NCI-H2227 (cell line): ENCODE measurements at regions not wholly inside any gene's neighbourhood (a gene's known extent, or its start where the extent isn't known, plus 50 kb on each side); places are given as distances from the start of the nearest gene placed in this dataset.
"Not testable (repeated sequence)": the region's sequence is repeated elsewhere in the genome, so short reads cannot be mapped to it uniquely, and the experiment has no call there.

Experiments
- DNase-seq: peaks from one replicate; lab custom pipeline; 2025; ENCODE audit not compliant: unreplicated experiment; lab: John Stamatoyannopoulos, UW

DNA sequence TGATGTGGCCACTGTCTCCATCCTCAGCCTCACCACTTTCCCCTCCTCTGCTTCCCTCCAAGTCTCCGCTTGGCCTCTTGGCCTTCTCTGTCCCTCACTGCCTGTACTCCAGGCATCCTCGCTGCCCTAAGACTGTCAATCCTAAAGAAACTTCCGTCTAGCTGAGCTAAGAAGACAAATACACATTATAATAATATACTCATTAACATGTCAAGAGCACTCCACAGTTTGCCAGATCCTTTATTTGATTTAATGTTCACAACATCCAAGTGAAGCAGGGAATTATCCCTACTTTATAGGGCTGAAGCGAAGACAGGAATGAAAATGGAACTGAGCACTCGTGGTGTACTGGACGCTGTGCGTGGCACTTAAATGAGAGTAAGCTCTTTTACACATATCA lies 72.4 kb upstream of the SLC22A23 start:
- DNase-seq = no peak

- DNase-seq = not testable (repeated sequence)
Observed at GRCh38 chr6:3528081-3528671, 71.3 kb upstream of the SLC22A23 start.

- no peak for DNase-seq
Observed at GRCh38 chr6:3527651-3527977, 70.8 kb upstream of the SLC22A23 start.

- DNase-seq = no peak
Observed at GRCh38 chr6:3526962-3527650, 70.3 kb upstream of the SLC22A23 start.

- DNase-seq = no peak
Observed at GRCh38 chr6:3525915-3526314, 69.1 kb upstream of the SLC22A23 start.

- no peak for DNase-seq
Observed at GRCh38 chr6:3524456-3524855, 67.6 kb upstream of the SLC22A23 start.

GRCh38 chr6:3523966-3524365 lies 67.1 kb upstream of the SLC22A23 start:
- no peak for DNase-seq

- DNase-seq = no peak
Observed at GRCh38 chr6:3523271-3523670, 66.4 kb upstream of the SLC22A23 start.

DNA sequence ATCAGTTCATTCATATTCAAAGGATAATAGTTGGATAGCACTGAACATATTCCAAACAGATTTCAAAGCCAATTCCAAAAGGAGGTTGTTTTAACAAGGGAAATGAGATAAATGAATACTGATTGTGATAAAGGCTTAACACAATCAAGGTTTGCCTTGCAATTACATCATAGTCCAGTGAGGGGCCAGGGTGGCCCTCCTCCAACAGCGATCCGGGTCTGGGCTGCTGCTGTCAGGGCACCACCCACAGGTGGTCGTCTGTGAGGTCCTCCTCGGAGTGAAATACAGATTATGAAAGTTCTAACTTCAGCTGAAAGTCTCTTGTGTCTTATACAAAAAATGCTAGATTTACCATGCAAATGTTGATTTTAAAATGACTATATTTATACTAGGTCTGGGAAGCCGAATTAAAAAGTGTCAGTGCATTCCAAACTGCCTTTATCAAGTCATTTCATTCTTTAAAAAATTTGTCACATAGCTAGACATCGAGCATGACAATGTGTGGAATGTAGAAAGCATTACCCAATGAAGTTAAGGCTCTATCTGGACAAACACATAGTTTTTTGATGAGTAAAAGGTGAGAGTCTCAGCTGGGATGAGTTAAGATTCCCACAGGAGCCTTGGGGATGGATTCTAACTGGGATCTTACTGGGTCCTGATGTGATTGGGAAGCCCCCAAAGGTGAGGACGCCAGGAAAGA lies 65.9 kb upstream of the SLC22A23 start:
- DNase-seq = no peak

DNA sequence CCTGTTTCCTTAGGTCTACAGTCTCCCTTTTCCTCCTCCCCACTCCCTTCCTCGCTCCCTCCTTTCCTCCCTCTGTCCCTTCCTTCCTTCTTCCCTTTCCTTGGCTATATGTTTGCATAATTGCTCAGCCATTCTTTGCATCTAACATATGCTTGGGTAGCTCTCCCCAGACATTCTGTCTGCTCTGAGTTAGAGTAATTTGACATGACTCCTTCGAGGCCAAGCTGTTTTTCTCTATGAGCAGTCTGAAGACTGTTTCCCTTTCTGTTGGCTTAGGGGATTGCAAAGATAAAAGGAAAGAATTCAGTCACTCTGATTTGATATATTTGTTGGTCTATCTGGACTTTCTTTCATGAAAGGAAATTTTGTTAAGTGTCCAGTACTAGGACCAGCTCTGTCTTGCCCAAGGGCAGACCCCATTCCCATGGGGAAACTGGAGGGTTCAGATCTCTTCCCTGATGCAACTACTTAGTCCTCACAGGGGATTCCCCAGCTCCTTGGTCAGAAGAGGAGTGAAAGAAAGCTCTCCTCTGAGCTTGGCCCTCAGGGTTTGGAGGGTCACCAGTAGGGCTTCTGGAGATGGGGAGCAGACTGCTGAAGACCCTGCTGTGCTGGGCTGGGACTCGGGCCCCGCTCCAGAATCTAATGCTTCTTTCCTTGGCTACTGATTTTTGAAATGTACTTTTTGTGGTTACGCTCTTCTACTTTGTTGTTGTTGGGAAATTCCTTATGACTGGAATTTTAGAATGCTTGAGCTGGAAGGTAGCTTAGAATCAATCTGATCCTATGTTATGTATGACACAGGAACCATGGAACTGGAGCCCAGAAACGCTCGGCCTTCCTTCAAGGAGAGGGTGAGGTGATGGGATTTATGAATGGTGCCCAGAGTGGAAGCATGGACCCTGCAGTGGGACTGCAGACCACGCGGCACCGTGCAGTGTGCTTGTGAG lies 63.7 kb upstream of the SLC22A23 start:
- DNase-seq = no peak

- peak; percentile 15 for DNase-seq
Observed at GRCh38 chr6:3518356-3519190, 61.7 kb upstream of the SLC22A23 start.

- no peak for DNase-seq
Observed at GRCh38 chr6:3517350-3517749, 60.5 kb upstream of the SLC22A23 start.

DNA sequence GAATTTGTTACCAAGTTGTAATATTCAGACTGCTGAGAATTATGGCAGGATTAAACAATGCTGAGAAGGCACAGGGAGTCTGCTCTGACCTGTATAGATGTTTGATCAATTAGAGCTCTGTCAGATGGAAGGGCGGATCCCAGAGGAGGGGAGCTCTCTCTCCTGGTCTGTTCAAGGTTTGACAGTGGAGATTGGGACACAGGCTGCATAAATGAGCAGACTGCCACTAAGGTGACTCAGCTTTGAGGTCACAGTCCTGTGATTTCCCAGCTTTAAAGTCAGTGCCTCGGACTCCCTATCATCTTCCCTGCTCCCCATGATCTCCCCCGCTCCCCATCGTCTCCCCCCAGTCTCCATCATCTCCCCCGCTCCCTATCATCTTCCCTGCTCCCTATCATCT lies 59.2 kb upstream of the SLC22A23 start:
- no peak for DNase-seq

DNA sequence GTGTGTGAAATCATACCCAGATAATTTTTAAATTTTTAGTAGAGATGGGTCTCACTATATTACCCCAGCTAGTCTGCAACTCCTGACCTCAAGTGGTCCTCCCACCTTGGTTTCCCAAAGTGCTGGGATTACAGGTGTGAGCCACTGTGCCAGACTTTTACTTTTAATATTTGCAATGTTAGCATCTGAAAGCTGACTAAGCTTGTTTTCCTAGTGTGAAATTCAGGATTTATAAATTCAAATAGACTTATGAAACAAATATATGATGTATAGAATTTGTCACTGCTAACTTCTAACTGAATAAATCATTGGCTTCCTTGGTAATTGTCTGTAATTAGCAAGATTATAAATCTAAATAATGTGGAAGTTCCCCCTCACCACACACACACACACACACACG lies 58.8 kb upstream of the SLC22A23 start:
- DNase-seq = no peak

DNA sequence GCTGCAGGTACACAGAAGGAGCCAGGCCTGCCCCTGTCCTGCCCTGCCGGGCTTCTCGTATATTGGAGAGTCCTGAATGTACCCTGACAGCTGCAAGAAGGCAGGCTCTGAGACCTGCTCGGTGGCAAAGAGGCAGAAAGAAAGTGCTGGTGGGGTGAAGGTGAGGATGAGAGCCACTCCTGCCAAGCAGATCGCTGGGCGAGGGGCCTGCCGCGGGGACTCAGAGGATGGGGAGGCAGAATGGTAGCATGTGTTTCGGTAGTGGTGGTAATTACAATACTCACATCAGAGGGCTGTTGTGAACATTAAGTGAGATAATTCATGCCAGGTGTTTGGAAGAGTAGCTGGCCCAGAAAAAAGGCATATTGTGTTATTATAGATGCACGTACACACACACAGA lies 56.6 kb upstream of the SLC22A23 start:
- DNase-seq = no peak

- no peak for DNase-seq
Observed at GRCh38 chr6:3512832-3513231, 56.0 kb upstream of the SLC22A23 start.

- no peak for DNase-seq
Observed at GRCh38 chr6:3510617-3511016, 53.8 kb upstream of the SLC22A23 start.

DNA sequence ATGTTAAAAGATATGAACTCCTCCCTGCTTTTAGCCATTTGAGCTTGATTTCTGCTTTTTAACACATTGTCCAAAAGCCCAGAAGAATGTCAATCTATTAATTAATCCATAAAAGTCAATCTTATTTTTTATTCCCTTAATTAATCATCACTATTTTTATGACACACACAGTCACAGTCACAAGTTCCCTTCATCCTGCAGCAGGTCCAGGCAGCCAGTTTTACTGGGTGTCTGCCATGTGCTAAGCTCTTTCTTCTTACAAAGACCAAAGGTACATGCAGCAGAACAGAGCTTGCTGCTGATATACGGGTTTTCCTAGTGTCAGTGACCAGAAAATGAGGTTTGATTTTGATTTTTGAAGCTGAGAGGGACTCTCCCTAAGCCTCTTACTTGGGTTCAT lies 53.3 kb upstream of the SLC22A23 start:
- no peak for DNase-seq

DNA sequence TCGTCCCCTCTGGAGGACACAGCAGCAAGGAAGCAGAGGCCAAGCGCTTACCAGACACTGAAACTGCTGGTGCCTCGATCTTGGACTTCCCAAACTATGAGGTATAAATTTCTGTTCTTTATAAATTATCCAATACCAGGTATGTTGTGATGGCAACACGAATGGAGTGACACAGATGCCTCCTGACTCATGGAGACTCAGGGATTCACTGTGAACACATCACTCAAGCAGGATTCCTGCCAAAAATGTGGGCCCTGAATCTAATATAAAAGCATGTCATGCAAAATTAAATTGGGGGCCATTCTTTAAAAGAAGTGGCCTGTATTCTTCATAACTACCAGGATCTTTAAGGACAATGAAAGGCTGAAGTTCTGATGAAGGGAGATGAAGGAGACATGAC lies 52.5 kb upstream of the SLC22A23 start:
- no peak for DNase-seq

DNA sequence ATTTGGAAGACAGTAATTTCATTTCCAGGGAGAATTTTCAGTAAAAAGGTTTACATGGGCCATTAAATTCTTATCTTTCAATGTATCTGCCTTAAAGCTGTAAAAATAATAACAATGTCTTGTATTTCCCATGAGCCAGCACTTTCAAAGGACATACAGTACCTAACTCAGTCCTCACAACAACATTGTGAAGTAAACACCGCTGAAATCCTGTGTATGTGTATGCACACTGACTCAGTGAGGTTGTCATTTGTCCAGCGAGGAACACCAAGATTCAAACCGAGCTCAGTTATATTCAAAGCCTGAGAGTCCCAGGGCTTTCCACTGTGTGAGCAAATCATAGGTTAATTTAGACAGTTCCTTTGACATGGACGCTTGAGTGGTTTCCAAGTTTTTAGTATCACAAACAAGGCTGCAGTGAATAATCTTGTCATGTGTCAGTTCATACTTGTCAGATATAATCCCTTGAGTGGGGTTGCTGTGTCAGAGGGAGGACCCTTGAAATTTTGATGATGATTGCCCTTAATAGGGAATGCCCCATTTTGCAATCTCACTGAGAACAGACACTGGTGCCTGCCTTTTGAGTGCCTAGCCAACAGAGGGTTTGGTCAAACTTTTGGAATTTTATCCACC lies 50.0 kb upstream of the SLC22A23 start:
- peak; percentile 11 for DNase-seq
